A673 (cell line): ENCODE measurements at regions not wholly inside any gene's neighbourhood (a gene's known extent, or its start where the extent isn't known, plus 50 kb on each side); places are given as distances from the start of the nearest gene placed in this dataset.

Source experiments
- CTCF ChIP-seq: fragments of 300-800, 200-600 bp; sonication (generic); conservative IDR thresholded peaks from 2 replicates; pipeline ENCODE4 v1.5.1; 2017; ENCODE audit warnings: low read depth, mild to moderate bottlenecking, antibody characterized with exemption, low read length, moderate library complexity, mixed read lengths
- EZH2 ChIP-seq: fragments of 200-600 bp; sonication (generic); IDR thresholded peaks from 2 replicates; pipeline ENCODE4 v1.6.1; 2017; ENCODE audit warnings: borderline replicate concordance, low read depth, mild to moderate bottlenecking, mixed read lengths, antibody characterized with exemption, low read length; ENCODE audit not compliant: poor library complexity, severe bottlenecking

GRCh38 chr6:4581468-4582385 is 194.5 kb upstream of the CDYL start:
- TF ChIP-seq CTCF (no peak), EZH2 (no peak)
